UCSD-AML1 (cell line): ENCODE measurements at regions not wholly inside any gene's neighbourhood (a gene's known extent, or its start where the extent isn't known, plus 50 kb on each side); places are given as distances from the start of the nearest gene placed in this dataset.

Experiments used
- DNase-seq: peaks from one replicate; lab custom pipeline; 2025; ENCODE audit not compliant: unreplicated experiment; lab: John Stamatoyannopoulos, UW

DNA sequence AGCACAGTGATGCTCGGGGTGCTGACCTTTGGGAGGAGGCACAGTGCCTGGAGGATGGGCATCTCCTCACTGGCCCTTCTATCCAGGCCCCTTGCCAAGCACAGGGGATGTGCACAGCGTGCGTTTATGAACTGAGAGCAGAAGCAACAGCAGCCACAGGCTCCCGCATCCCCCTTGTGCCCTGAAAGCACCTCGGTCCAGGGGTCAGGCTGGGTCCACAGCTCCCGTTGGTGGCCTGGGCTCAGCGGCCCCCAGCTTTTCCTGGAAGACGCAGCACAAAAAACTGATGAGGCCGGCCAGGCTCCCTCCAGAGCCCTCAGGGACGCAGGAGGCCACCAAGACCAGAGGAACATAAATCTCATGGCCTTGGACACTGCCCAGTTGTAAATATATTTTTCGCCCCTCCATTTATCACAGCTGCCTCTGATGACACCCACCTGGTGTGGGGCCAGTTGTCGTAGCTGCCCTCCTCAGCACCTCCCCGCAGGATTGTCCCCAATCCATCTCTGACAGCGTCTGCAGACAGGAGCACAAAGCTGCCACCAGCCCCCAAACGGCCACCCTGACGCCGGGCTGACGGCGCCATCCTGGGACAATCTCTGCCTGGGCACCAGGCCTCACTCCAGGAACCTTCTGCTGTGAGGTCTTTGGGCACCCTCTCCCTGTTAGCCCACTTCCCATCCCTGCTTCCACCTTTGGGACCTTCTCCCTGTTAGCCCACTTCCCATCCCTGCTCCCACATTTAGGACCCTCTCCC, 203.1 kb downstream of the BRD1 start:
- DNase-seq = no peak

DNA sequence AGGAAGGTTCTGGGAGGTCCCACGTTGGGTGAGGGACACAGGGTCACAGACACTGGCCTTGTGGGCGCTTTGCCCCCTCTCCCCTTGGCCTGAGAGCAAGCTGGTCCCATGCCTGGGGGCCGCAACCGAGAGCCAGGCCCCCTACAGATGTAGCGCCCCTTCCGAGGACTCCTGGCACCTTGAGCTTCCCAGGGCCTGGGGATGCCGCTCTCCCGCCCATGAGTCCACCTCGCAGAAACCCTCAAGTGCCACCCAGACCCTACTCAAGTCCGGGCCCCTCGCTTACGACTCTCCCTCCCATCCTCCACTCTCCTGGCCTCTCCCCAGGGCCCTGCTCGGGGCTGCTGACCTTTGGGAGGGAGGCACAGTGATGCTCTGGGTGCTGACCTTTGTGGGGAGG, 204.0 kb downstream of the BRD1 start:
- DNase-seq = no peak

DNA sequence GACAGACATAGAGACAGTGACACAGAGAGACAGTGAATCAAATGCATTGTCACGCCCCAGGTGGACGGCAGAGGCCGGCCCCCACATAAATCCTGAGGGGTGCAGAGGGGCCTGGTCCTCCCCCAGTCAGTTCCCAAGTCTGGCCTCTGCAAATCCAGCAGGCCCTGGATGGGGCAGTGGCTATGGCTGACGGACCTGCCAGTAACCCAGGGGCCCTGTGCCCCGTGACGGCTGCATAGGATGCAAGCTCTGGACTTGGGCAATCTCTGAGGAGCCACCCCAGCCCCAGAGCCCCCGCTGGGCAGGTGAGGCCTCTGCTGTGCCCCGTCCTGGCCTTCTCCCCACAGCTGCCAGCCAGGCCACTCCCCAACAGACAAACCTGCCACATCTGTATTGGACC, 204.5 kb downstream of the BRD1 start:
- DNase-seq = no peak

DNA sequence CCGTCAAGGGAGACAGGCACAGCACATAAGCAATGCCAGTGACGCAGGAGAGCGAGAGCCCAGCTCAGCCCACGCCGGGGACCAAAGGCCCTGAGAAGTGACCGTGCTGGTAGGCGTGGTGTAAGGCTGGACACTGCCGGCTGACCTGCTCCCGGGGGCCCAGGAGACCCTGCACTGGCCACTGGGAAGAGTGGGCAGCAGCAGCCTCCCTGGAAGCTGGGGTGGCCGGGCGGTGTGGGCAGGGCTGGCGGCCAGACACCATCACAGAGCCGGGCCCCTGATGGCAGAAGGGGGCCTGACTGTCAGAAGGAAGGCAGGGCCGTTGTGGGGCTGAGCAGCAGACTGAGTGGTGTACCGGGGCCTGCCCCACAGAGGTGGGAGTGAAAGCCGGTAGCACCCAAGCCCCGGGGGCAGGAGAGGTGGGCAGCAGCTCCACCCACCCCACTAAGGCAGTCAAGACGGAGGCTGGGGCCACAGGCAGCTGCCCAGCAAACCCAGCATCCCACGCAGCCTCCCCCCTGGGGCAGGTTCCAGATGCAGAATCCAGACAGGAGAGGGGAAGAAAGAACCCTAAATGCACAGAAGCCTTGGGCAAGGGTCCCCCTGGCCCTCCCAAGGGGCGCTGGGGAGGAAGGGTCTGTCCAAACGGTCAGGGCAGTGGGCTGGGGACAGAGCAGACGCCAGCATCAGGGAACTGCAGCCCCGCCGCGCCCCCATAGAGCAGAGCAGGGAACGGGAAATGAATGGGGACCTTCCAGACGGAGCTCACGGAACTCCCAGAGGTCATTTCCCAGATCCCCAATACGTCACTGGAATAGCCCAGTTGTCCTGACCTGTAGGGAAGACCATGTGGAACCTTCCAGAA, 205.2 kb downstream of the BRD1 start:
- no peak for DNase-seq

DNA sequence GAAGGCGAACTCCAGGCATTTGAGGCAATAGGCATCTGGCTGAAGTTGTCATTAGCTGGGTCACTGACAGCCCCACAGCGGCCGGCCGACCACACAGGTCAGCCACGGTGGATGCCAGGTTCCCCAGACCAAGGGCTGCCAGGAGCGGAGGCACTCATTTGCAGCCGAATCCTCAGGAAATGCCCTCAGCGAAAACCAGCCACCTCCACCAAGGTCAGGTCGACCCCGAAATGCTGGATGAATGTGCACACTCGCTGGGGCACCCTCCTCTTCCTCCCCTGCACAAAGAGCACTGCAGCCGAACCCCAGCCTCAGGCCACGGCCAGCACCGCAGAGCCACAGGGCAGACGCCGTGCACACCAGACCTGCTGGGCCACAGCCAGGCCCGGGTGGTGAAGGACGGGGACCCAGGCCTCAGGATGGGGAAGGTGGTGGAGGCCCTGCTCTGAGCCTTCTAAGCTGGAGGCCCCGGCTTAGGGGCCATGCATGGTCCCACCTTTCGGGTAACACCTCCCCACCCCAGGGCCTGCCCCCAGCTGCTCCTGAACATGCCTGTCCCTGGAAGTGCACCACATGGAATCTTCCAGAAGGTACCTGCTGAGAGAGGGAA, 206.0 kb downstream of the BRD1 start:
- no peak for DNase-seq

DNA sequence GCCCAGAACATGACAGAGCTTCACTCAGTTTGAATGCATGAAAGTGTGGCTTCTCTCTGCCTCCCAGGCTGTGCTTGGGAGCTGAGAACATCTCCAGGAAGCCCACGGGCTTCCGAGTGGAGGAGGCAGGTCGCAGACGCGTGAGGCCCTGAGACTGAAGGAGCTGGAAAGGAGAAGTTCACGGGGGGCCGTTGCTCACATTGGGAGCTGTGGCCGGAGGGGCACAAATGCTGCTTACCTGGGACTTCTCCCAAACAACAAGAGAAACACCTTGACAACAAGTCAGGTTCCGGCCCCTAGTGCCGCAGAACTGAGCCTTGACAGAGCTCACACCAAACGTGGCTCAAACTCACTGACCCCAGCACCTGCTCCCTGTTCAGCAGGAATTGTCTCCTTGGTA, 207.0 kb downstream of the BRD1 start:
- DNase-seq = no peak

DNA sequence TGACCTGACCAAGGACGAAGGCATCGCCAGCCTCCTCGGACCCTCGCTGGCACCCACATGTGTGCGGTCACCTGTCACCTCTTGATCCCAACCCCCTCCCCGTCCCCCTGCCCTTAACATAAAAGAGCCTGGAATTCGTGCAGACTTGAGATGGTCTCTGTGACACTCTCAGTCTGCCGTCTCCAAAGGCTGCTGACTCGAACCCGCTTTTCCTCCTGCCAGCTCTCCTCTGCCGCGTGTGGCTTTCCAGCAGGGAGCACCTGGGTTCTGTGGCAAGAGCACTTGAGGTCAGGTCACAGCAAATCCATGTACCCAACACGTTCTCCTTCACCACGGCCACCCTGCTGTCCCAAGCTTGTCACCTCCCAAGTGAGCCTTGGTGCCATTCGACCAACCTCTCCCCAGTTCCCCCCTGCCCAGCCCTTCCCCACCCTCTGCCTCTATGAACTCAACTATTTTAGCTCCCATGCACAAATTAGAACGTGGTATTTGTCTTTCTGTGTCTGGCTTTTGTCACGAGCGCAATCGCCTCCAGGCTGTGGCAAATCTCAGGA, 207.6 kb downstream of the BRD1 start:
- no peak for DNase-seq

DNA sequence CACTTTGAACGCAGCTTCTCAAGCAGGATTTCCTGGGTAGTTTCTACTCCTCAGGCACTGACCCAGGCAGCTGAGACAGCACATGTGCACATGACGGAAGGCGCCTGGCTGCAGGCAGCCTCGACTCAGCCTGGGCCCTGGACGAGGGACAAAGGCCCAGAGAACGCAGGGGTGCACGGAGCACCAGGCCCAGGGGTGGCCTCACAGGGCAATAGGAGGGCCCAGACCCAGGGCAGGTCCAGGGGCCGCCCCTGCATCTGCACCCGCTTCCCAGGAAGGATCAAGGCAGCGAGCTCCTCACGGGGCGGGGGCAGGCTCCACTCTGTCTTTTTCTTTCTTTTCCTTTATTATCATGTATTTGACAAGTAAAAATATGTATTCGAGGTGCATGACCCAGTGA, 208.4 kb downstream of the BRD1 start:
- no peak for DNase-seq

DNA sequence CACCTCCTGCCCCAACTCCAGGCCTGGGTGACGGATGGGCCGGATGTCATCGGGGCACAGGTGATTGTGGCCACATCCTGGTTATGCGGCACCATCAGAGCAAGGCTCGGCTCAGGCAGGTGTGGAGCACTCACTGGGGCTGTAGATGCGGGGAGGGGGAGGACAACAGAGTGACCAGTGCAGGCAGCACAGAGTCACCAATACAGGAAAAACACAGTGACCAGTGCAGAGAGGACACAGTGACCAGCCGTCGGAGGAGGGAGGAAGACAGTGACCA, 209.1 kb downstream of the BRD1 start:
- no peak for DNase-seq

DNA sequence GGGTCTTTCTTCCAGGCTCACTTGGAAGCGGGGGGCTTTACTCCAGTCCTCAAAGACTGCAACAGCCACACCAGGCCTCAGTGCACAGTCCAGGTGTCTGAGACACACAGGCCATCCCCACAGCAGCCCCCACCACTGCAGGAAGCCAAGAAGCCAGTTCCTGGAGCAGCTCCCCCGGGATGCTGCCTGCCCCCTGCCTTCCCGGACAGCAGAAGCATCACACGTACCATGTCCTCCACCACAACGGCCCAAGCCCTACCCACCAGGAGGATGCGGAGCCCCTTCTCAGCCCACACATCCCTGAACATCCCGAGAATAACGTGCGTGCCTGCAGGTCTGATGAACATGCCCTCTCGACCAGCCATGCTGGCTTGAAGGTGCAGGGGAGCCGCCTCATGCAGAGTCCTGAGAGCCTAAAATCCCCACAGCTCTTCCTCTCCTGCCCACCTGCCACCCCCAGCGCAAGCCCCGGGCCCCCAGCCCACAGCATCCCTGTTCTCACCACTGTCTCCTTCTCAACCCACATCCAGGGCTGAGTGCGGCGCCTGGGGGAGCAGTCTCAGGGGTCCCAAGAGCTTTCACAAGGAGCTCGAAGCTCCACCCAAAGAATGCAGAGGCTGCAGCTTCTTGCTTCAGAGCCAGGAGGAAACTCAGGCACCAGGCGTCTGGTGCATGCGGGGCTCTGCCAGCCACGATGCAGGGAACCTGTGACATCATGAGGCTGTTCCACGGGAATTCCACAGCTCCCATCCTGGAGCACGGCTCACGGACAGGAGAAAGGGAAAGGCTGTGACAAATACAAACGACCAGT, 209.6 kb downstream of the BRD1 start:
- DNase-seq = no peak

DNA sequence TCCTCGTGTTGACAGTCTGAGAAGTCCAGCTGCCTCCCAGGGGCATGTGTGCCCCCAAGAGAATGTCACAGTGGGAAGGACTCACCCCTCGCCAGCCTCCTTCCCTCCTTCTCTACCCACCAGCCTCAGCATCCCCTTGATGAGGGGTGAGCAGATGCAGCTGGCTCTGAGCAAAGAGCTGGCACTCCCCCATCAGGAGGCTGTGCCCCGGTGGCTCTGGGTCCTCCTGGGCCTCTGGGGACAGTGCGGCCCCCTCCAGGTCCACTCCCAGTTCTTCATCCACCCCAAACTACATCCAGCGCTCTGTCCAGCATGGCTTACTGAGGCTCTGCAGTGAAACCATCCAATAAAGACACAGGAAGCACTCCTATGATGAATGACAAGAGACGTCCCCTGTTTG, 210.4 kb downstream of the BRD1 start:
- DNase-seq = no peak

DNA sequence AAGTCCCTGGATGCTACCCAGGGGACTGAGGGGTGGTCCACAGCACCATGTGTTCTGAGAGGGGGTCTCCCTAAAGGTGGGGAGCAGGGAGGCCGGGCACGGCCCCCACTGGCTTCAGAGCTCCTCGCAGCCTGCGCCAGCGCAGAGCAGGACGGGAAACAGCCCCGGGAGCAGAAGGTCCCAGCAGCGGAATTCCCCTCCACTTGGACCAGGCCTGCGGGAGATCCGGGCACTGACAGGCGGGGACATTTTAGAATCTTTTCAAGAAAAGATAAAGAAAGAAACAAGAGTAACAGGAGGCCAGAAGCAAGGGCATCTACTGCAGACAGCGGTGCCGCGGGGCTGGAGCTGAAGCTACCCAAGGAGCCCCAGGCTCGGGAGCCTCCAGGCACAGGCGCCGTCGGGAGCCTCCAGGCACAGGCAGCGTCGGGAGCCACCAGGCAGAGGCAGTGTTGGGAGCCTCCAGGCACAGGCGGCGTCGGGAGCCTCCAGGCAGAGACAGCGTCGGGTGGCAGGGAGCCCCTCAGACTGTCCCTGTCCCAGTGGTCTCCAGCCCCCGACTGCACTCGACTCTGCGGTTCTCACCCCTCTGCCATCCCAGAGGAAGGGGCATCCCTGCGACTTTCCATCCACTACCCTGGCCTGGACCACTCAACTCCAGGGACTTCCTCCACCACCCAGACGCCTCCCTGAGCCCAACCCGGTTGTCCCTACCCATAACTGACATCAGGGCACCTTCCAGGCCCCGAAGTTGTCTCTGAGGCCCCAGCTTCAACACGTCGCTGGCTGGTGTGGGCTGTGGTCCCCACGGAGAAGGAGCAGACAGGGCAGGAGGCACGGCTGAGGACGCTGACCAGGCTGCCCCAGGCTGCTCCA, 211.1 kb downstream of the BRD1 start:
- DNase-seq = no peak

DNA sequence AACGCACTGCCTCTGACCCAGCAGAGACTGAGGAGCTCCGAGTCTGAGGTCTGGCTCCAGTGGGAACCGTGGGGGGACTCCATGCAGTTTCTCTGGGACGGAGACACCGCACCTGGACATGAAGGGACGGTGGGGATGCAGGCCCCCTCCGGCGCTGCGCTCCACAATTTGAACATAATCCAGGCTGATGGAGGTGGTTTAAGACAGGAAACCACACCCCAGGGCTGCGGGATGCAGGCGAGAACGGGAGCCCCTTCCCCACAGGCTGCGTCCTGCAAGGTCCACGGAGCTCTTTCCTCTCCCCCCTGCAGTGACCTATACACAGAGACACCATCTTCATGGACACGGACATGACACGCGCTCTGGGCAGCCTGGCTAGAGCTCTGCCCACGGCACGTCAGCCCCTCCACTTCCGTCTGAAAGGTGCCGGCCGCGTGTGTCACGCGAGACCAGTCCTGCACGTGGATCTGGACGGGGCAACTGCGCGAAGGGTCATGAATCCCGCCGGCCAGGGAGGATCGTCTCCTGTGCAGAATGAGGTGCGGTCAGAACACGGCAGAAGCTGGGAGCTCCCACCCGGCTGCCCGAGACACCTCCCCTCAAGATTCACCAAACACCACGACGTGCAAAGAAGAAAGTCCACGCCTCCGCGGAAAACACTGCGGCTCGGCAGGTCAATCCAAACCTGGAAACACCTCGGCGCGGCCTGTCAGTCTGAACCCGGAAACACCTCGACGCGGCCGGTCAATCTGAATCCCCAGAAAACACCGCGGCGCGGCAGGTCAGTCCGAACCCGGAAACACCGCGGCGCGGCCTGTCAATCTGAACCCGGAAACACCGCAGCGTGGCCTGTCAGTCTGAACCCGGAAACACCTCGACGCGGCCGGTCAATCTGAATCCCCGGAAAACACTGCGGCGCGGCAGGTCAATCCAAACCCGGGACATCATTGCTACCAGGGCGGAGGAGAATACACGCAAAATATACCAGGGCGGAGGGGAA, 212.4 kb downstream of the BRD1 start:
- DNase-seq = no peak

DNA sequence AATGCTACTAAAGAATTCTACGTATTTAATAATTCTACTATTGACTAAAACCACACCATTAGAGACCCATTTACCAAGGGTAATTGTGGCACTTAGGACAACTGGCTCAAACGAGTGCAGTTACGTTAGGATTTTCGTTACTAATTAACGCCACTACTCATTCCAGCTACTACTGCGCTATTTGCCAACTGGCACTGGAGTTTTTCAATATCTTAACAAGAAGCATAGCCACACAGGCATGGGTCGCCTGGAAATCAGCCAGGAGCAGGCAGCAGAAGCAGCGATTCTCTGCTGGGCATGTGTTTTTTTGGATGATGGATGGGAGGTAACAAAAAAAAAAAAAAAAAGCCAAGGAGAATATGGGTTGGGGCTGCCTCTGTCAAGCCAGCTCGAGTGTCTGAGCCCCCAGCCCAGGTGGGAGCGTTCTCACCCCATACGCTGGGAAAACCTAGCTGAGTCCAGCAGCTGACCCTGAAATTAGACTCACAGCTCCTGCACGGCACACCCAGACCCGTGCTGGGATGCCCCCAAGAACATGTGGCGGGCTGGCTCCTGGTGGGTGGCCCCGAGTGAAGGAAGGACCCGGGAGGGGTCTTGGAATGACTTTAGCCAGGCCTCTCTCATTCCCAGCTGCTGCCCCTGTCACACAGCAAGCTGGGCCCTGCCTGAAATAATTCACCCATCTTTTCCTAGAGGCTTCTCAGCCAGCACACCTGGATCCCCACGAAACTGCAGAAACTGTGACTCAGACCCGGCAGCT, 214.0 kb downstream of the BRD1 start:
- DNase-seq = no peak

DNA sequence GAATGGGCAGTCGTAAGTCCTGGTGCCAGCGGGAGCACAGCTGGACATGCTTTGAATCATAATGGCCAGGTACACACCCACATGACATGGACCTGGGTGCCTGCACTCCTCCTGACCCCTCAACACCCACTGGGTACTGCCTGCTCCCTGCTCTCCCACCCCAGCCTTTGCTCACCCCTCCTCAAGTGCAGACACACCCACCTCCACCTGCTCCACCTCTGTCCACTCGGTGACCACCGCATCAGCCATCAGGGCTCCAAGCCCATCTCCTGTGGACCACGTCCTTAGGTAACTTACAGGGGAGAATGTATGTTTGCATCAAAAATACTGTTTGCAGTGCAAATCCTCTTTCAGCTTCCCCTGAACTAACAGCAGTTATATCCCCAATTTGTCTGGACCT, 214.6 kb downstream of the BRD1 start:
- no peak for DNase-seq

DNA sequence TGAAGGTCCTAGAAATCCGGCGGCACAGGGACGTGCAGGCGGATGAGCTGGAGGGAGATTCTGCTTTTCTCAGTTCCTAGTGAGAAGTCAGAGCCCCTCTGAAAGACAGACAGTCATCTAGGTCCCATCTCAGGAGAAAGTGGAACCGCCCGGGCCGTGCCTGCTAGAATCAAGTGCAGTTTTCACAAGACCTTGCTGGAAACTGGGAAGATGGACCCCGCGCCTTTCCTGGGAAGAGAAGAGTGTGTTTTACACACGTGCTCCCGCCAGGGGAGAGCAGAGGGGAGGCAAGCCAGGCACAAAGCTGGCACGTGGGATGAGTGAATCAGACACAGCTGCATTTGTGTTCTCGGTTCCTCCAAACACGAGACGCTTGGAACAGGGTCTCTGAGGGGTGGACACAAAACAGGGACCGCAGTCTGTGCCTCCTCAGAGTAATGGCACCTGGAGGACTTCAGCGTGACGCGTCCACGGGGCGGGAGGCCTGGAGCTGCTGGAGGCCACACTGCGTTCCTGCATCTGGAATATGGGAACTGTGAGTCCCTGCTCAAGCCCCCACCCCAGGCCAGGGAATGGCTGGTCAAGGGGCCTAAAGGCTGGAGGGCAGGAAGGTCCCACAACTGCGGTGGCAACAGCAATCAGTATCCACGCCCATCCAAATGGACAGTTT, 218.3 kb downstream of the BRD1 start:
- no peak for DNase-seq

DNA sequence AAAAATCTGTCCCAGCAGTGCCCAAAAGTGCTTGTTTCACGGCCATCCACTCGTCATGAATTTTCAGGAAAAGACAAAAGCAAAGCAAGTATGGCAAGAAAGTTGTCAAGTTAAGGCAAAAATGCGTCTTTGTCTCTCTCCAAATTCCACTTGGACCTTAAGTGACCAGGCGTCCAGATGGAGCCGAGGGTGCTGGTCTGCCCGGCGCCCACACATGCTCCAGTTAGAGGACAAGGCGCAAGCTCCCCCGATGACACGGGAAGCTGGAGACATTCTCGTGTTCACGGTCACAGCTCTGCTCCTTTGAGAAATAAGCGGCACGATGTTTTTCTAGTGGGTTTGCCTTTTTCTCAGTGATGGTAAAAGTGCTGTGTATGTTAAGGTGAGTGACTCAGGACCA, 219.0 kb downstream of the BRD1 start:
- DNase-seq = no peak

DNA sequence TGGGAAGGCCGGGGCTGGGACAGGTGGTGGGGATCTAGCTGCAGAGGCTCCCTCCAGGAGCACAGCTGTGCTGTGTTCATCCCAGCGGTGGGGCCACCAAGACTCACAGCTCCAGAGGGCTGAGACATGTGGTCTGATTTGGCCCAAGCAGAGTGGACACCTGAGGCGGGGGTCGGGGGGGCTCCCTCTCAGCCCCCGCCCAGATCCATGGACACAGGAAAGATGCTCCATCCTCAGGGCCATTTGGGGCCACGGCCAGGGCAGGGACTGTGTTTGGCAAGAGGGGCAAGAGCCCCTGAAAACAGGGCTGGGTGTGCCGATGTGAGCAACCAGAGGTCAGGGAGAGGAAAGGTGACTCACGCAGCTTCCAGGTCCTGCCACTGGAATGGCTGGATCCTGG, 219.4 kb downstream of the BRD1 start:
- DNase-seq = no peak
